ENCODE measurements at regions not wholly inside any gene's neighbourhood (a gene's known extent, or its start where the extent isn't known, plus 50 kb on each side); places are given as distances from the start of the nearest gene placed in this dataset.

DNA sequence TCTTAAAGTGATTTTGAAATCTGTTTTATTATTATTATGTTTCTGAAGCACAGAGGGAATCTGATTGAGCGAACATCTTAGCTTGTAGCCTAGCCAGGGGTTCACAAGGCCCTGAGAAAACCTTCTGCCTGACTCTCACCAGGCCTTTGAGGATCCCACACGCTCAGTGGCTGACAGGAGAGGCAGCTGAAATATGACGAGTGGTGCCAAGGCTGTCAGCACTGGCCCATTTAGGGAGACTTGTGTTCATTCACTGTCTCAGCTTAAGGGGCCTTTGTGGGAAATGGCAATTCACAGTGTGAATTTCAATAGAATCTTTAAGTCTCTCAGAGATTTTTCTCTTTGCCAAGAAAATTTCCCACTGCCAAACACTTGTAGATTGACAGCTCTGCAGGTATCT lies 770.9 kb downstream of the TUSC7 start:
- peak in 1 of 3 experiments; percentile 10 for DNase-seq

DNA sequence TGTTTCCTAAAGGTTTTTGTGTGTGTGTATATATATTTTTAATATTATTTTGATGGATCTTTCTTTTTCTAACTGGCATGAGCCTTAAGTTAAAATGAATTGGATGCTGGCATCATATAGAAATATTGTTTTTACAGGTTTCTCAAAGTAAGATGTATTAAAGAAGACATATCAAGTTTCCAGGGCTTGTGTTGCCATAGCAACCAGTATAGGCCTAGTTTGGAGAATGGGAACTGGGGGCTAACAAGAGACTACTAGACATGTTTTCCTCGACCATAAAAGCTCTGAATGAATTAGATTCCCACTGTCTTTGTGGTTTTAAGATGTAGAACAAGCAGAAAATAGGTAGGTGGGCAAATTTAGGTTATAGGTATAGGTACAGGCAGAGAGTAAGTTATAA lies 771.4 kb downstream of the TUSC7 start:
- peak in 1 of 3 experiments; percentile 29 for DNase-seq

GRCh38 chr3:117483839-117484238 lies 774.3 kb downstream of the TUSC7 start:
- no peak for DNase-seq

DNA sequence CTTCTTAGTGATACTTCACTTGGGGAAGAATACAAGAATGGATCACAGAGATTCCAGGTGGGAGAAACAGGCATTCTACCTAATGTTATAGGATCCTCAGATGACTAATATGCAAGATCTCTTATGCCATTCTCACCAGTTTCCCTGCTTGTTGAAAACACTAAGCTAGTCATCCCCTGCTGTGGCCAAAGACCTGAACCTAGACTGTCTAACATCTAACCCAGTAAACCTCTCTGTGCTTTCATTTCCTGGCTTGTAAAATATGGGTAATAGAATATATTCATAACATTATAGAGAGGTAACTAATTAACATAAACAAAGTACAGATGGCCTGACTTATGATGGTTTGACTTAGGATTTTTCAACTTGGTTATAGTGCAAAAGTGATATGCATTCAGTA lies 776.3 kb downstream of the TUSC7 start:
- DNase-seq: no peak

DNA sequence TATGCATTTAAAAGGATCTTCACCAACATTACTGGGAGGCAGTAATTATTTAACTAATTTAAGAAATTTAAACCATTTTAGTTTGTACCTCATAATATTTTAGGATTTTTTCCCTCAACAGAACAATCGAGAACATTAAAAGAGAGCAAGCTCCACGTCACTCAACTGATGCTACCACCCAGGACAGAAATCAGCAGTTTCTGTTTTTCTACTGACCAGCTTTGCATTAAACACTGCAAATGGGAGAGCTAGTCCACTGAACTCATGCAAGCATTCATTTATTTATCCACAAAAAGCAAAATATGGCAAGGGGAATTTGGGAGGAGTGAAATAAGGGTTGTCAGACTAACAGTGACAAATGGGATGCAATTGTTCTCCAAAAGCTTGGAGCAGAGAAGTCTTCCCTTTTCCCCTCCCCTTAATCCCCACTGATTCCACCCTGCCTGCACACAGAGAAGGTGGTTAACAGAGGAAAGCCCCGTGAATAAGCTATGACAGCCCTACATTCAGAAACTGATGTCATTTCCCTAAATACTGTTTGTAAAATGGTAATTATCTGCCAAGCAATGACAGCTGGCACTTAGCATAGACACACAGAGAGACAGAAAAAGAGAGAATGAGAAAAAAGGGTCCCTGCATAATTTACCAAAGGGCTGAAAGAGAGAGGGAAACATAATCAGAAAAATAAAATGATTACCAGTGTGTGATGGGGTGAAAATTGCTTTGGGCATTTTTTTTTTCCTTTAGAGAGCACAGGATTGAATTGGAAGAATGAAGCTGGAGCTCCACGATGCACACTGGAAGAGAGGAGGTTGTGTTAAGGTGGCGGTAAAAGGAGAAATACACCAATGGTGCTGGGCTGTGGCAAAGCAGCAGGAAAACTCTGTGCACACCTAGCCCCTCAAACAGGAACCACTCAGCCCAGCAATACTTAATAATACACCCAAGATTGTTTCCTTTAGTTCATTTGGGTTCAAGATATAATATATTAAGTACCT lies 777.4 kb downstream of the TUSC7 start:
- peak in 2 of 3 experiments; percentile 47 to 82 for DNase-seq

GRCh38 chr3:117488983-117489382 lies 779.4 kb downstream of the TUSC7 start:
- DNase-seq: no peak

GRCh38 chr3:117489663-117490079 lies 780.1 kb downstream of the TUSC7 start:
- DNase-seq: no peak

GRCh38 chr3:117490716-117491115 lies 781.1 kb downstream of the TUSC7 start:
- DNase-seq: no peak

DNA sequence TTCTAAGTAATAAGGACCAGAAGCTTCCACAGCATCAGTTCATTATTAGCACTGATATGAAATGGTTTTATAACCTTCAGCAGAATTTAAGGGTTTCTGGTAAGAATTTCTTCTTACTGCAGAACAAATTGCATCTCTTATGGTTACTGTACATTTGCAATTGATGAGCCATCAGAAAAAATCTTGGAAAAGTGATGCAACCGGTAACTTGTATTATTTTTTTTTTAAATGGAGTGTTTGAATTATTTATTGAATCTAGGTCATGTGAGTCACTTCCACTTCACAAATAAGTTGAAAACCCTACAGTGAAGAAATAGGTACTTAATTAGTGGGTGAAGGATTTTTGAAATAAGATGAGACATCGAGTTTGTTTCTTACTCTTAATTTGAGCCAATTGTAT lies 786.0 kb downstream of the TUSC7 start:
- no peak for DNase-seq

DNA sequence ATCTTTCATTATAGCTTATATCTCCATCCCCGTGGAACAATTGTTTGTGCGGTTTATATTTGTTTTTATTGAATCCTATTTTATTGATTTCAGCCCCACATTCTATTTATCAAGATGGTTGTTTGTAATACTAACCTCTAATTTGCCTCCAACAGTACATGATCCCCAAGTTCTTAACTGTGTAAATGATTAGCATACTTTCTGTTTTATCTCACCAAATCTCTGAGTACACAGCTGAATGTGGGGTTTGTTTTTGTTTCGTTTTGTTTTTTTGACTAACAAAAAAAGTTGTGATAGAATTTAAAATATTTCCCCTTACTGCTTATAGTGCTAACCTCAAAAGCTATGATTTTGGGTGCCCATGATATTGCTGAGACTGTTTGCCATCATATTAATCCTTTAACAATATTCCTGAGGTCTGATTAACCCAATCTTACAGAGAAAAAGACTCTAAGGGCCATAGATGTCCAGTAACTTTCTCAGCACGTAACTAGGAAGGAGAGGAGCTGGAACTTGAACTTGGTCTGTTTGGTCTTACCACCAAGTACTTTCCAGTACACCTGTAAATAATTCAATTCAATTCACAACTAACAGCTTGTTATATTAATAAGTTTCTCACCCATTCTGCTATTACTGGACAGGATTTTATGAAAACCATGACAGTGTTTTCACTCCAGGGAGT lies 789.8 kb downstream of the TUSC7 start:
- no peak for DNase-seq

- no peak for DNase-seq
Observed at GRCh38 chr3:117507958-117508357, 798.4 kb downstream of the TUSC7 start.

DNA sequence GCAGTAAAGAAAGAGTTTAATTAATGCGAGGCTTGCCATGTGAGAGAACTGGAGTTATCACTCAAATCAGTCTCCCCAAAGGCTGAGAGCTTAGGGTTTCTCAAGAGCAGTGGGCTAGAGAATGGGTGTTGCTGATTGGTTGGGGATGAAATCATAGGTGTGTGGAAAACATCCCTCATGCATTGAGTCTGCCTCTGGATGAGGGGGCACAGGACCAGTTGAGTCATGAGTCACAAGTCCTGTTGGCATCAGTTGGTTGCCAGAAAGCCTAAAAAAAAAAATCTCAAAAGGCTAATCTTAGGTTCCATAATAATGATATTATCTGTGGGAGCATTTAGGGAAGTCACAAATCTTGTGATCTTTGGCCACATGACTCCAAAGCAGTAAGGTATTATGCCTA lies 800.3 kb downstream of the TUSC7 start:
- no peak for DNase-seq

DNA sequence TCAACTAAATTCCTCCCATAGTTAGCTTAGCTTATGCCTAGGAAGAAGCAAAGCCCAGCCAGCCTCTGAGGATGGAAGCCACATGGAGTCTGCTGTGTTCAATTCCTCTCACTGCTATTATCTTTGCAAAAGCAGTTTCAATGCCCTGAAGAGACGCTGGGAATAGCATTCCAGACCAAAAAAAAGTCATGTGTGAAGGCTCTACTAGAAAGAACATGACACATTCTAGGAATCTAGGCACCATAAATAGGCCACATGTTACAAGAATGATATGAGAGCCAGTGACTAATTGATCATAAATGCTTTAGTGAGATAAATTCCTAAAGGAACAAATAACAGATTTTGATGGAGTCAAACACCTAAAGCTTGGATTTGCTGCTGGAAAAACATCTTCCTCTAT lies 800.8 kb downstream of the TUSC7 start:
- no peak for DNase-seq

- no peak for DNase-seq
Observed at GRCh38 chr3:117512975-117513374, 803.4 kb downstream of the TUSC7 start.

GRCh38 chr3:117515309-117515708 lies 805.7 kb downstream of the TUSC7 start:
- no peak for DNase-seq

DNA sequence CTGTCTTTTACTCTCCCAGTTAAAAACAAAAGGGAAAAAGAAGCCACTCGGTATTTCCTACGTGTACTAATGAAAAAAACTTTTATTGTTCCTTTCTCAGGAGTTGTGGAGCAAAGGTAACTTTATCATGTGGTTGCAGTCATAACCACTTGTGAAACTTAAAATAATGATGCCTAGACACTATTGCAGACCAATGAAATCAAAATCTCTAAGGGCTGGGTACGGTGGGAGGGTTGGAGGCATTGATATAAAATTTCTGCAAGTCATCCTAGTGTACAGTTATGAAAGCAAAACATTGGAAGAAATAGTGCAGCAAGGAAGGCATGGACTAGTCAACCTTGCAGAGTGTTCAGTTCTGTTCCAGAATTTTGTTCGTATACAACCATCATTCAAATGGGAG lies 808.8 kb downstream of the TUSC7 start:
- no peak for DNase-seq

GRCh38 chr3:117519776-117520175 lies 810.2 kb downstream of the TUSC7 start:
- peak in 1 of 3 experiments; percentile 9 for DNase-seq

DNA sequence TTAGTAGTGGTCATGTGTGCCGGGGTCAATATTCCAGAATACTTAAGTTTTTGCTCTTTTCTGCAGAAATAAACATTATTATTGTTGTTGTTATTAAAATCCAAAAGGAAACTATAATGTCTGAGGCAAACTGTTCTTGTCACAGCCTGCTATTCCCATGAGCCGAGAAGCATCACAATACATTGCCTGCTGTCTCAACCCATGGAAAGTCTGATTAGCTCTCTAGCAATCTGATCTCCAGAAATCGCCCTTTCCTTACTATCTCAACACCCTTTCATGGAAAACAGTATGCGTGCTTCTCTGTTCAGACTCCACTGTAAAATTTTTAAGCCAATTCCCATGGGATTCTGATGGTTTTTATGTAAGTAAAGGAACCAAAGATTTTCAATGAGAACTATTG lies 811.0 kb downstream of the TUSC7 start:
- DNase-seq: no peak

DNA sequence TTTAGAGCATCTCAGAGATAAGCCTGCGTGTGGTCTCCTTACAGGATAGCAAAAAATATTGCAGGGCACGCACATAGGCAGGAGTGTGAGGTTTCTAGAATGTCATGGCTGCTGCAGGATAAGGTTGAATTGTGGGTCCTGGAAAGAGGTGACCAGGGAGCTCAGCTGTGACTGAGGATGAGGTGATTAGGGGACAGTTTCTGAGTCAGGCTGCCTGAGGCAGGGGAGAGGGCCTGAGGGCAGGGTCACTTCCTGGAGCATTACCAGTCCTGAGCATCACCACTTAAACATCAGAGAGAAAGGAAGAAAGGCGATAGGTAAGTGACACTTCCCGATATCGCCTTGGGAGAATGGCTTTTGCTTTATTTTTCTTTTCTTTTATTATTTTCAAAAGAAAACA lies 813.8 kb downstream of the TUSC7 start:
- DNase-seq: peak in 1 of 3 experiments; percentile 26

DNA sequence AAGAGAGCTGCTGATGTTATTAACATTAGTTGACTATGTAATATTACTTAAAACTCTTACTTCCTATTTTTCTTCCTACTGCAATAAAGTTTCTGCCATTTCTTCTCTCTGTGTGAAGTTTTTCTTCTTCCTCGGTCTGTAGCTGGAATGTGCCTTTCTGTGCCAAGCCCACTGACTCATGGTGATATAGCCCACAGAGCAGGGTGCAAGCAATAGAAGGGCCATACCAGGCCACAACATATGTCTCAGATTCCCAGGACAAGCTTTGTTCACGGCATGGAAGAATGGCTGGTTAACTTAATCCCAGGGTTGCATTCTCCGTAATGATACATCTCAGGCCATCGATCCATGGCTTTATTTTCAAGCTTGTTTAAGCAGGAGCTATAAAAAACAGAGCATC lies 815.3 kb downstream of the TUSC7 start:
- no peak for DNase-seq

DNA sequence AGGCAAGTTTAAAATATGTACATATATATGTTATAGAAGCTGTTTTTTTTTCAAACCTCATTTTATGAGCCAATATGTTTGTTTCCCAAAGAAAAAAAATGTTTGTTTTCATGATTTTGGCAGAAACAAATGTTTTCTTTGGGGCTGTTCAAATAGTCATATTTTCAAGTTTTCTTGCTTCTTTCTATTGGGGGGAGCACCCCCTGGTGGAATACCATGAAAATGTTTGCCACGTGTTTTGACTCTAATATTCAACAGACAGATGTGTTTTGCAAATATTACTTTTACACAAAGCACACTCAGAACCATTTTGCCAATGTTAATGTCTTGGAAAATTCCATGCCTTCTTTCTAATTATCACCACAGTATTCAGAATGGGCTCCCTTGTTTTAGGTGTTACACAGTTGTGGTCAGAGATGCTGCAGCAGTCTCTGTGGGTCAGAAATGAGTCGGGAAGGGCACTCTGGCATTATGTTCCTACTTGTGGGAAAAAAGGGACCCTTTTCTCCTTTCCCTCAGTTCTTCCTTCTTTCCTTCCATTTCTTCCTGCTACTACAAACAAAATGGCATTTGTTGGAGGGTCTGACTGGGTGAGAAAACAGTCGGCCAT lies 817.0 kb downstream of the TUSC7 start:
- DNase-seq: peak in 2 of 3 experiments; percentile 15 to 71

GRCh38 chr3:117527346-117527745 lies 817.8 kb downstream of the TUSC7 start:
- no peak for DNase-seq

- no peak for DNase-seq
Observed at GRCh38 chr3:117528688-117529087, 819.1 kb downstream of the TUSC7 start.
